OCI-LY7 (cell line): ENCODE measurements at regions not wholly inside any gene's neighbourhood (a gene's known extent, or its start where the extent isn't known, plus 50 kb on each side); places are given as distances from the start of the nearest gene placed in this dataset.
A peak's percentile ranks its signal among the peaks of the same experiment; 100 is the strongest.

Experiments
- BruUV-seq: library from RNA; stranded (reverse); fragments of 400-500 nt; replicated peaks from 2 replicates; lab custom pipeline; 2021; lab: Mats Ljungman, UMichigan
- CTCF ChIA-PET: fragments of 300-600 bp; sonication (Branson Sonifier 250); formaldehyde crosslinking; loops from one replicate; lab custom pipeline; 2022; ENCODE audit warnings: antibody characterized with exemption; ENCODE audit not compliant: unreplicated experiment; lab: Charles Lee
- POLR2A ChIA-PET: fragments of 300-600 bp; sonication (Branson Sonifier 250); formaldehyde crosslinking; loops from one replicate; lab custom pipeline; 2022; ENCODE audit warnings: antibody characterized with exemption; lab: Charles Lee
- DNase-seq: peaks from one replicate; pipeline ENCODE4 v3.0.0-alpha.2; 2015; ENCODE audit warnings: low spot score
- H2AFZ ChIP-seq: fragments of 200-600 bp; sonication (generic), shearing (Covaris generic); 2 replicates; pipeline ENCODE4 v1.6.1; 2014; ENCODE audit warnings: mild to moderate bottlenecking, antibody characterized with exemption, low read length, moderate library complexity
- H3K27ac ChIP-seq: fragments of 200-600 bp; sonication (generic); 2 replicates; pipeline ENCODE4 v1.5.1; 2014; ENCODE audit warnings: mixed run types, low read depth, mild to moderate bottlenecking, moderate library complexity, low read length, inconsistent platforms; ENCODE audit not compliant: poor library complexity, severe bottlenecking
- H3K36me3 ChIP-seq: fragments of 200-600 bp; sonication (generic); 2 replicates; pipeline ENCODE4 v1.6.1; 2014; ENCODE audit warnings: mild to moderate bottlenecking, antibody characterized with exemption, low read length, moderate library complexity, mixed read lengths; ENCODE audit not compliant: insufficient read depth
- H3K4me1 ChIP-seq: fragments of 200-600 bp; sonication (generic); 2 replicates; pipeline ENCODE4 v1.5.1; 2014; ENCODE audit warnings: mild to moderate bottlenecking, low read length; ENCODE audit not compliant: insufficient read depth, poor library complexity, severe bottlenecking
- H3K4me2 ChIP-seq: fragments of 200-600 bp; sonication (generic); 2 replicates; pipeline ENCODE4 v1.6.1; 2014; ENCODE audit warnings: mild to moderate bottlenecking, low read length
- H3K4me3 ChIP-seq: fragments of 200-600 bp; sonication (generic); 2 replicates; pipeline ENCODE4 v1.5.1; 2014; ENCODE audit warnings: mild to moderate bottlenecking, low read depth, low read length; ENCODE audit not compliant: poor library complexity, severe bottlenecking
- H3K79me2 ChIP-seq: fragments of 200-600 bp; sonication (generic); 2 replicates; pipeline ENCODE4 v1.6.1; 2016; ENCODE audit warnings: low read depth, mild to moderate bottlenecking, low read length, moderate library complexity, mixed read lengths; ENCODE audit not compliant: insufficient read depth
- H3K9me2 ChIP-seq: fragments of 200-600 bp; sonication (generic); 2 replicates; pipeline ENCODE4 v1.6.1; 2016; ENCODE audit warnings: mild to moderate bottlenecking, low read length, mixed read lengths; ENCODE audit not compliant: insufficient read depth
- H3K9me3 ChIP-seq: fragments of 200-600 bp; sonication (generic); 2 replicates; pipeline ENCODE4 v1.6.1; 2014; ENCODE audit warnings: mild to moderate bottlenecking, mixed run types, low read length, mixed read lengths
- H4K20me1 ChIP-seq: fragments of 200-600 bp; sonication (generic); 2 replicates; pipeline ENCODE4 v1.6.1; 2014; ENCODE audit warnings: mild to moderate bottlenecking, antibody characterized with exemption, low read length, moderate library complexity, mixed read lengths; ENCODE audit not compliant: insufficient read depth
- EZH2phosphoT487 ChIP-seq: fragments of 200-600 bp; sonication (generic); IDR thresholded peaks from 2 replicates; pipeline ENCODE4 v1.6.1; 2018; ENCODE audit warnings: low read depth, borderline replicate concordance, mild to moderate bottlenecking, mixed run types, antibody characterized with exemption, low read length, moderate library complexity, mixed read lengths
- intact Hi-C: fragments of 100-400 bp; cut with micrococcal nuclease; formaldehyde crosslinking; loops from one replicate; pipeline ENCODE4 v1.10.0; 2022; ENCODE audit not compliant: unreplicated experiment
- TF ChIP-seq, protein P1 (sequence below): fragments of 200-600 bp; sonication (generic); conservative IDR thresholded peaks from 2 replicates; pipeline ENCODE4 v1.5.1; 2014; ENCODE audit warnings: mild to moderate bottlenecking, antibody characterized with exemption, low read length, moderate library complexity, mixed read lengths

DNA sequence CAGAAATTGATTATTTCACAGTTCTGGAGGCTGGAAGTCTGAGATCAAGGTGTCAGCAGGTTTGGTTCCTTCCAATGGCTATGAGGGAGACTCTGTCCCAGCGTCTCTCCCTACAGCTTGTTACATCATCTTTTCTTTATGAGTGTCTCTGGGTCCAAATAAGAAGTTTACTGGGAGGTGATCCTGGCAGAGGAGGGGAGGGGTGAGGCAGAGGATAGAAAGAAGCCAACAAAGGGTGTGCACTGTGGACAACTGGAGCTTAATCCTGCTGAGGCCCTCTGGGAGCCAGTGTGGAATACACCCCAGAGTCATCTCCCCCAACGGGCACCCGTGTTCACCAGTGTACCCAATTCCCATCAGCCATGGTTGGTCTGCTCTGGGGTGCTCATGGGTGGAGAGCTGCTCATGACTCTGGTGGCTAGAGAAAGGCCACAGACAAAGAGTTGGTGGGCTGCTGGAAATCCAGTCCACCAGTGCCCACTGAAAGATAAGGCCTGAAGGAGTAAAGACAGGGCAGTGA is 57.5 kb upstream of the CTLA4 start:
- H3K36me3 ChIP-seq = no peaks in the 10 kb centered on the region; the same call in 1 of the 2 replicates

DNA sequence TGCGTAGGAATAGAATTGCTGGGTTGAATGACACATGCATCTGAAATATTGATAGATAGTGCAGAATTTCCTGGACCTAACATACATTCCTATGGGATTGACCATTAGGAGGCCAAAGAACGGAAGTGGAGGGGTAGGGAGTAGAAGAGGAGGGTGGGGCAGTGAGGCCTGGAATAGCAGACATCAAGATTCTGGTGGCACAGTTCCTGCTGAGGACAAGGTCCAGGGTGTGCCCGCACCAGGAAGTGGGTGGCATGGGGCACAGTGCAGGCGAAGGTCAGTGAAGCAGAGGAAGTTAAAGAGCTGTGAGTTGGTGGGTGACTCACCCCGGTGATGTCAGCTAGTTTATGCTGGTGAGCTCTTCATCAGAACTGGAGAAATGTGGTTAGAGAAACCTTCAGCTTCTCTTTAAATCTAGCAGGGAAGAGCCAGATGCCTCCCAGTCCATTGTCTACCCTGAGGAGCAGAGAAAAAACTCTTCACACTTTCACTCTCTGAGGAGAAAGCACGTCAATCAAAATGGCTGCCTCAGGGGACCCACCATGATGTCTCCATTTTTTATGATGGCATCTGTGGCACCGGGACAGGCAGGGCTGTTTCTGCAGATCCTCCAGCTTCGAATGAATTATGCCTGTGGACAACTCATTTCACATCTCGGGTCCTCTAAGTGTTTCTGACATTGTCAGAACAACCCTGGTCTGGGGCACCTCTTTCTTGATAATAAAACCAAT is 55.9 kb upstream of the CTLA4 start:
- ChIA-PET POLR2A (interaction anchor here (0.6 kb wide), 3 partner anchors 12 to 335 kb away, joined by 3 read pairs; no protein-coding TSS in a partner anchor), CTCF (no interaction called here)
- TF ChIP-seq, protein P1, sequence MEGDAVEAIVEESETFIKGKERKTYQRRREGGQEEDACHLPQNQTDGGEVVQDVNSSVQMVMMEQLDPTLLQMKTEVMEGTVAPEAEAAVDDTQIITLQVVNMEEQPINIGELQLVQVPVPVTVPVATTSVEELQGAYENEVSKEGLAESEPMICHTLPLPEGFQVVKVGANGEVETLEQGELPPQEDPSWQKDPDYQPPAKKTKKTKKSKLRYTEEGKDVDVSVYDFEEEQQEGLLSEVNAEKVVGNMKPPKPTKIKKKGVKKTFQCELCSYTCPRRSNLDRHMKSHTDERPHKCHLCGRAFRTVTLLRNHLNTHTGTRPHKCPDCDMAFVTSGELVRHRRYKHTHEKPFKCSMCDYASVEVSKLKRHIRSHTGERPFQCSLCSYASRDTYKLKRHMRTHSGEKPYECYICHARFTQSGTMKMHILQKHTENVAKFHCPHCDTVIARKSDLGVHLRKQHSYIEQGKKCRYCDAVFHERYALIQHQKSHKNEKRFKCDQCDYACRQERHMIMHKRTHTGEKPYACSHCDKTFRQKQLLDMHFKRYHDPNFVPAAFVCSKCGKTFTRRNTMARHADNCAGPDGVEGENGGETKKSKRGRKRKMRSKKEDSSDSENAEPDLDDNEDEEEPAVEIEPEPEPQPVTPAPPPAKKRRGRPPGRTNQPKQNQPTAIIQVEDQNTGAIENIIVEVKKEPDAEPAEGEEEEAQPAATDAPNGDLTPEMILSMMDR = no peak
- no peak for TF ChIP-seq EZH2phosphoT487
- H3K79me2 ChIP-seq = no peaks in the 10 kb centered on the region
- no peaks in the 10 kb centered on the region for H4K20me1 ChIP-seq
- peaks cover 29% of the 10 kb centered on the region for H3K4me1 ChIP-seq
- peak overlapping the region; percentile 5; the same call in 1 of the 2 replicates for H3K4me2 ChIP-seq
- no peak for DNase-seq
- no peaks in the 10 kb centered on the region for H3K9me3 ChIP-seq
- H2AFZ ChIP-seq = peak overlapping the region; percentile 63; the same call in 1 of the 2 replicates
- no peak overlapping the region for H3K4me3 ChIP-seq
- H3K36me3 ChIP-seq = no peaks in the 10 kb centered on the region
- H3K27ac ChIP-seq = no peak overlapping the region
- intact Hi-C loops = loop anchor here (5.0 to 10.0 kb wide), 2 partner anchors 104 to 127 kb away; partner anchors contain the start of gene CD28
- BruUV-seq = no TSS peak
- H3K9me2 ChIP-seq = no peaks in the 10 kb centered on the region

More for the DNA sequence above, 57.5 kb upstream of the CTLA4 start:
- H3K4me2 ChIP-seq = no peak overlapping the region
- H3K4me3 ChIP-seq = no peak overlapping the region
- intact Hi-C loops = loop anchor here (5.0 to 10.0 kb wide), 2 partner anchors 103 to 125 kb away; partner anchors contain the start of gene CD28
- no TSS peak for BruUV-seq
- H3K9me3 ChIP-seq = no peaks in the 10 kb centered on the region; the same call in 1 of the 2 replicates
- ChIA-PET POLR2A (interaction anchor here (0.9 kb wide), 1 partner anchor 55 kb away, joined by 4 read pairs; no protein-coding TSS in a partner anchor), CTCF (no interaction called here)
- no peak overlapping the region for H2AFZ ChIP-seq
- H3K9me2 ChIP-seq = no peaks in the 10 kb centered on the region
- H3K4me1 ChIP-seq = peaks cover 15% of the 10 kb centered on the region
- no peaks in the 10 kb centered on the region for H4K20me1 ChIP-seq
- TF ChIP-seq, protein P1 = no peak
- TF ChIP-seq EZH2phosphoT487 = no peak
- no peaks in the 10 kb centered on the region for H3K79me2 ChIP-seq
- H3K27ac ChIP-seq = no peak overlapping the region
- DNase-seq = no peak
